Astrocyte (in vitro differentiated cells and primary cell): ENCODE measurements at regions not wholly inside any gene's neighbourhood (a gene's known extent, or its start where the extent isn't known, plus 50 kb on each side); places are given as distances from the start of the nearest gene placed in this dataset.

Source experiments
- DNase-seq: peaks from one replicate; pipeline ENCODE4 v3.0.0-alpha.2; 2010; ENCODE audit warnings: low read depth
- FAIRE-seq: peaks from 2 replicates; lab custom pipeline; 2011; peaks lifted over from hg19 to GRCh38; lab: Jason Lieb, UNC
- H2AFZ ChIP-seq: 2 replicates; pipeline ENCODE4 v1.6.0; 2012; ENCODE audit warnings: low read depth, low read length, inconsistent platforms
- H3K27ac ChIP-seq: 2 replicates; pipeline ENCODE4 v1.5.1; 2011; ENCODE audit warnings: low read depth, low read length, inconsistent platforms
- H3K27me3 ChIP-seq: 2 replicates; pipeline ENCODE4 v1.6.0; 2011; ENCODE audit warnings: low read length, inconsistent platforms; ENCODE audit not compliant: insufficient read depth
- H3K36me3 ChIP-seq: 2 replicates; pipeline ENCODE4 v1.5.1; 2011; ENCODE audit warnings: low read length, inconsistent platforms; ENCODE audit not compliant: insufficient read depth
- H3K4me1 ChIP-seq: 2 replicates; pipeline ENCODE4 v1.5.1; 2011; ENCODE audit warnings: low read length, inconsistent platforms; ENCODE audit not compliant: insufficient read depth
- H3K4me2 ChIP-seq: 2 replicates; pipeline ENCODE4 v1.6.0; 2012; ENCODE audit warnings: low read length, inconsistent platforms
- H3K4me3 ChIP-seq: 2 replicates; pipeline ENCODE4 v1.5.1; 2011; ENCODE audit warnings: low read depth, mild to moderate bottlenecking, low read length, inconsistent platforms; ENCODE audit not compliant: insufficient read depth
- H3K79me2 ChIP-seq: 2 replicates; pipeline ENCODE4 v1.6.0; 2012; ENCODE audit warnings: mild to moderate bottlenecking, low read length, inconsistent platforms; ENCODE audit not compliant: insufficient read depth
- H3K9ac ChIP-seq: 2 replicates; pipeline ENCODE4 v1.6.0; 2012; ENCODE audit warnings: mild to moderate bottlenecking, low read length, inconsistent platforms
- H3K9me3 ChIP-seq: 2 replicates; pipeline ENCODE4 v1.5.1; 2012; ENCODE audit warnings: low read depth, mild to moderate bottlenecking, low read length, inconsistent platforms; ENCODE audit not compliant: insufficient read depth
- H4K20me1 ChIP-seq: 2 replicates; pipeline ENCODE4 v1.6.0; 2012; ENCODE audit warnings: low read length, inconsistent platforms; ENCODE audit not compliant: insufficient read depth
- H3K27ac Mint-ChIP-seq: one replicate; pipeline ENCODE4 v1.8.0; 2021; ENCODE audit warnings: mild to moderate bottlenecking, mixed read lengths; ENCODE audit not compliant: unreplicated experiment
- H3K27me3 Mint-ChIP-seq: one replicate; pipeline ENCODE4 v1.8.0; 2021; ENCODE audit warnings: low read depth, mixed read lengths; ENCODE audit not compliant: unreplicated experiment
- H3K36me3 Mint-ChIP-seq: one replicate; pipeline ENCODE4 v1.8.0; 2021; ENCODE audit warnings: low read depth, mixed read lengths; ENCODE audit not compliant: unreplicated experiment
- H3K4me1 Mint-ChIP-seq: one replicate; pipeline ENCODE4 v1.8.0; 2021; ENCODE audit warnings: low read depth, mixed read lengths; ENCODE audit not compliant: unreplicated experiment
- H3K4me3 Mint-ChIP-seq: one replicate; pipeline ENCODE4 v1.8.0; 2021; ENCODE audit warnings: mild to moderate bottlenecking, moderate library complexity, mixed read lengths; ENCODE audit not compliant: unreplicated experiment
- H3K9me3 Mint-ChIP-seq: one replicate; pipeline ENCODE4 v1.8.0; 2021; ENCODE audit warnings: mild to moderate bottlenecking, mixed read lengths; ENCODE audit not compliant: unreplicated experiment
- CTCF ChIP-seq: IDR thresholded peaks from 2 replicates; pipeline ENCODE4 v1.5.1; 2011; ENCODE audit warnings: low read depth, mild to moderate bottlenecking, inconsistent platforms, low read length, moderate library complexity; ENCODE audit not compliant: insufficient read depth
- EZH2 ChIP-seq: IDR thresholded peaks from 2 replicates; pipeline ENCODE4 v1.6.1; 2012; ENCODE audit warnings: mild to moderate bottlenecking, low read length, inconsistent platforms; ENCODE audit not compliant: insufficient read depth

DNA sequence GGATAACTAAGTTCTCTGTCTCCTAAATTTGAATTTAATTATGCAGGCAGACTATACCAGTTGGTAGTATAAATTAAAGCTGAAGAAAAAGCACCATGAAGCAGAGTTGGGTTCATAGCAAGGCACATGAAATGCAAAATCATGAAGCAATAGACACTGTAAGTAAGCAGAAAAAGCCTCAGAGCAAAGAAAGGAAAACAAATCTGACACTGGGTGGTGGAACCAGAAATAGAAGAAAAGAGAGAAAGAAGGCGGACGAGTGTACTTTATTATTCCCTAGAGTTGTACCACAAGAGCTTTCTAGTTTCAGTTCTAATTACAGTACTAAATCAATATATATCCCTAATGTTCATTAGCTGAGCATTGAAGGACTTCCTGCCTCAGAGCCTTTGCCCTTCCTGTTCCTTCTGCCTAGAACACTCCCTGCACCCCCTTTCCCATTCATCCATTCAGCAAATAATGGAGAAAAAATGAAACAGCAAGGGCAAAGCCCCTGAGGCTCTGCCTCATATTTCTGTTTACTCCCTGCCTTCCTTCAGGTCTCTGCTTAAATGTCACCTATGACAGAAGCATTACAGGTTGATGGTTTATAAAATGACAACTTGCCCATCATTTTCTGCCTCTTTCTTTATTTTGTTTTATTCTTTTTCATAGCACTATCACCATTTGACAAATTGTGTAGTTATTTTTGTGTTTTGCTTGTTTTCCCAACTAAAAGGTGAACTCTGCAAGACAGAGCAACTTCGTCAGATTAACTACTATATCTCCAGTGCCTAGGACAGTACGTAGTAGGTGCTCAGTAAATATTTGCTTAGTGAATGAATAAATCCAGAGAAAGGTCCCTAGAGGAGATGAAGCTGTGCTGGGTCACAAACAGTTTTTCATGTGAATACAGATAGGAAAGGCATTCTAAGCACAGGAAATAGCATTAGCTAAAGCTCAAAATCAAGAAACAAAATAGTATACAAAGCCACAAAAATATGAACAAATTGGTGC lies 154.0 kb upstream of the RASGEF1B start:
- H3K4me3 Mint-ChIP-seq = no peak overlapping the region

DNA sequence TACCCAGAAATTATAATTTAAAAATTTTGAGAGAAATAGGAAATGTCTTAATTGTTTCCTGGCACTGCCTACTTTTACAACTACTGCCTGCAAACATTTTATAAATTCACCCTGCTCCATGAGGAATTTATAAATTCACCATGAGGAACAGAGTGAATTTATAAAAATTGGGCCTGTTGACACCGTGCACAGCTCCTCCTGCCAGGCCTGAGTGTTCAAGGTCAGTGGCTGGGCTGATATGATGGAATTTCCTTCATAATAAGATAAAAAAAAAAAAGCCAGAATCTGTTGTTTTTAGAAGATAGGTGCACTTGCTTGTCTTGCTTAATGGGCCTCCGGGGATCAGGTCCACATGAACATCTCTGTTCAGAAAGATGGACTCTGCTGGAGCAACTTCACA lies 151.7 kb upstream of the RASGEF1B start:
- Histone ChIP-seq H3K27me3 (no peaks in the 10 kb centered on the region), H3K4me2 (no peak overlapping the region), H3K9ac (no peak overlapping the region), H3K4me1 (no peaks in the 10 kb centered on the region), H2AFZ (no peak overlapping the region), H3K27ac (no peak overlapping the region), H3K36me3 (no peaks in the 10 kb centered on the region), H4K20me1 (no peaks in the 10 kb centered on the region), H3K9me3 (no peaks in the 10 kb centered on the region), H3K4me3 (no peak overlapping the region), H3K79me2 (no peaks in the 10 kb centered on the region)
- DNase-seq = no peak
- no peak for FAIRE-seq
- H3K4me3 Mint-ChIP-seq = no peak overlapping the region
- TF ChIP-seq EZH2 = no peak
- TF ChIP-seq CTCF = no peak
- H3K27ac Mint-ChIP-seq = no peak overlapping the region
- no peaks in the 10 kb centered on the region for H3K27me3 Mint-ChIP-seq
- peaks cover 12% of the 10 kb centered on the region for H3K4me1 Mint-ChIP-seq
- H3K36me3 Mint-ChIP-seq = no peaks in the 10 kb centered on the region
- no peaks in the 10 kb centered on the region for H3K9me3 Mint-ChIP-seq

More for the DNA sequence above, 154.0 kb upstream of the RASGEF1B start:
- no peak for TF ChIP-seq CTCF
- no peak for TF ChIP-seq EZH2
- no peaks in the 10 kb centered on the region for H3K36me3 Mint-ChIP-seq
- Histone ChIP-seq H3K36me3 (no peaks in the 10 kb centered on the region), H2AFZ (no peak overlapping the region), H3K27ac (no peak overlapping the region), H3K9me3 (no peaks in the 10 kb centered on the region), H3K4me1 (no peaks in the 10 kb centered on the region), H3K79me2 (no peaks in the 10 kb centered on the region), H3K4me2 (no peak overlapping the region), H4K20me1 (no peaks in the 10 kb centered on the region), H3K9ac (no peak overlapping the region), H3K4me3 (no peak overlapping the region), H3K27me3 (no peaks in the 10 kb centered on the region)
- FAIRE-seq = no peak
- H3K27ac Mint-ChIP-seq = no peak overlapping the region
- peaks cover 20% of the 10 kb centered on the region for H3K4me1 Mint-ChIP-seq
- H3K9me3 Mint-ChIP-seq = no peaks in the 10 kb centered on the region
- H3K27me3 Mint-ChIP-seq = no peaks in the 10 kb centered on the region
- no peak for DNase-seq
